Lung (tissue), 11 donors: ENCODE measurements at regions not wholly inside any gene's neighbourhood (a gene's known extent, or its start where the extent isn't known, plus 50 kb on each side); places are given as distances from the start of the nearest gene placed in this dataset.
A peak's percentile ranks its signal among the peaks of the same experiment; 100 is the strongest.

Experiments used
- ATAC-seq: fragments of 200-7000 bp; cut with Tn5 transposase; one replicate; pipeline ENCODE4 v1.9.1; 2020; ENCODE audit warnings: moderate number of reproducible peaks; ENCODE audit not compliant: insufficient read depth, low FRiP score
- DNase-seq, 3 donors: peaks; one replicate each; pipeline ENCODE4 v3.0.0-alpha.2; 2013 to 2017
- H3K27ac ChIP-seq, 2 donors: one replicate each; pipeline ENCODE4 v1.5.1; 2013; ENCODE audit warnings: mild to moderate bottlenecking in 2 of 2, moderate library complexity in 2 of 2, control low read depth in 1 of 2, inconsistent platforms in 1 of 2, low read depth in 1 of 2, low read length in 1 of 2
- H3K27me3 ChIP-seq, 3 donors: one replicate each; pipeline ENCODE4 v1.5.1; 2013; ENCODE audit warnings: low read length in 2 of 3; ENCODE audit not compliant: control insufficient read depth in 3 of 3, insufficient read depth in 3 of 3
- H3K36me3 ChIP-seq, 4 donors: one replicate each; pipeline ENCODE4 v1.5.1; 2013; ENCODE audit warnings: low read length in 4 of 4, mild to moderate bottlenecking in 1 of 4, moderate library complexity in 1 of 4; ENCODE audit not compliant: control insufficient read depth in 4 of 4, insufficient read depth in 4 of 4
- H3K4me1 ChIP-seq, 5 donors: one replicate each; pipeline ENCODE4 v1.5.1; 2013; ENCODE audit warnings: low read length in 5 of 5, mild to moderate bottlenecking in 2 of 5, moderate library complexity in 1 of 5; ENCODE audit not compliant: control insufficient read depth in 5 of 5, insufficient read depth in 5 of 5
- H3K4me3 ChIP-seq: one replicate; pipeline ENCODE4 v1.5.1; 2013; ENCODE audit warnings: mild to moderate bottlenecking, control low read depth, moderate library complexity
- H3K9ac ChIP-seq, 2 donors: one replicate each; pipeline ENCODE4 v1.5.1; 2013; ENCODE audit warnings: low read length in 2 of 2, control low read depth in 1 of 2; ENCODE audit not compliant: insufficient read depth in 1 of 2
- H3K9me3 ChIP-seq, 4 donors: one replicate each; pipeline ENCODE4 v1.5.1; 2013; ENCODE audit warnings: low read length in 3 of 4, mild to moderate bottlenecking in 1 of 4, moderate library complexity in 1 of 4; ENCODE audit not compliant: control insufficient read depth in 4 of 4, insufficient read depth in 3 of 4
- WGBS, 2 donors: extraction: QIAGEN DNeasy Blood & Tissue Kit; methylation state at CpG; one replicate each; pipeline ENCODE4 v1.1.7; 2013; 5-methylcytosine and 5-hydroxymethylcytosine counted together
- TF ChIP-seq, protein P1 (sequence below): IDR thresholded peaks from 2 replicates; pipeline ENCODE4 v1.5.1; 2012; ENCODE audit warnings: mild to moderate bottlenecking; ENCODE audit errors: control extremely low read depth, extremely low read depth
- donor health status: control.
- donor health status: control.
- donor health status: Bipolar disorder and iron deficiency.
- donor health status: healthy.
- donor health status: DM: yes; HTN: yes; CAD: no.

DNA sequence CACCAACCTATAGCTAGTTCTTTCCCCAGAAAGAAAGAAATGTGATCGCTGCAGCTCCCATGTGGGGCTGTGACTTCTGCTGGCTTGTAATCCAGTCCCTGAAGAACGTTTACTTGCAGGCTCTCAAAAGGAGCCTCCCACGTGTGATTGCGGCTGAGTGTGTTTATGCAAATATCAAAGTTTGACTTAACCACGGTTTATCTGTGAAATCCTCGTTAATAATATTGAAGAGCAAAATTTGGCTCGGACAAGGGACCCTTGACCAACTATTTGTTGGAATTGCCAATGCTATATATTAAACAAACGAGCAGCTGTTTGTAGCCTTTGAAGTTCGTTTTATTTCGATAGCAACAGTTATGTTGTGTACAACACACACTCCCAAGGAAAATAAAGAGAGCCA is 470.1 kb upstream of the NRP1 start:
- Histone ChIP-seq H3K9me3 (no peaks in the 10 kb centered on the region), H3K36me3 (no peaks in the 10 kb centered on the region), H3K27ac (no peak overlapping the region), H3K4me1 (no peaks in the 10 kb centered on the region), H3K27me3 (no peaks in the 10 kb centered on the region), H3K4me3 (no peak overlapping the region), H3K9ac (no peak overlapping the region)
- DNase-seq (peak; percentile 82 to 94 (median 91)), ATAC-seq (no peak)
- TF ChIP-seq, protein P1, sequence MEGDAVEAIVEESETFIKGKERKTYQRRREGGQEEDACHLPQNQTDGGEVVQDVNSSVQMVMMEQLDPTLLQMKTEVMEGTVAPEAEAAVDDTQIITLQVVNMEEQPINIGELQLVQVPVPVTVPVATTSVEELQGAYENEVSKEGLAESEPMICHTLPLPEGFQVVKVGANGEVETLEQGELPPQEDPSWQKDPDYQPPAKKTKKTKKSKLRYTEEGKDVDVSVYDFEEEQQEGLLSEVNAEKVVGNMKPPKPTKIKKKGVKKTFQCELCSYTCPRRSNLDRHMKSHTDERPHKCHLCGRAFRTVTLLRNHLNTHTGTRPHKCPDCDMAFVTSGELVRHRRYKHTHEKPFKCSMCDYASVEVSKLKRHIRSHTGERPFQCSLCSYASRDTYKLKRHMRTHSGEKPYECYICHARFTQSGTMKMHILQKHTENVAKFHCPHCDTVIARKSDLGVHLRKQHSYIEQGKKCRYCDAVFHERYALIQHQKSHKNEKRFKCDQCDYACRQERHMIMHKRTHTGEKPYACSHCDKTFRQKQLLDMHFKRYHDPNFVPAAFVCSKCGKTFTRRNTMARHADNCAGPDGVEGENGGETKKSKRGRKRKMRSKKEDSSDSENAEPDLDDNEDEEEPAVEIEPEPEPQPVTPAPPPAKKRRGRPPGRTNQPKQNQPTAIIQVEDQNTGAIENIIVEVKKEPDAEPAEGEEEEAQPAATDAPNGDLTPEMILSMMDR = no peak
- 61 to 73% methylated on average over 10 of the region's 10 CpGs for WGBS, 2 donors

DNA sequence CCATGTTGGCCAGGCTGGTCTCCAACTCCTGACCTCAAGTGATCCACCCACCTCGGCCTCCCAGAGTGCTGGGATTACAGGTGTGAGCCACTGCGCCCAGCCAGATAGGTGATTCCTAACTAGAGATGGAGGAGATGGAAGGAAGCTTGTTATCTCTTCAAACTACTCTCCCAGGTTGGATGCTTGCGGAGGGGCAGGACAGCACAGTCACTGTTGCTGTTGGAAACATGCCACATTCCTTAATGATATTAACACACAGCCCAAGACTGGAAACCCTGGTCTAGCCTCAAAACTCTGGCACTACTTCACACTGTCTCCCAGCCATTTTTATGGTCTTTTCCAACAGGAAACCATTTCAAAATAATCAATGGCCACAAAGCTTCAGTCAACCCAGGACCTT is 468.8 kb upstream of the NRP1 start:
- no peak for DNase-seq
- H3K27me3 ChIP-seq = no peaks in the 10 kb centered on the region
- no peak for ATAC-seq
- H3K4me3 ChIP-seq = no peak overlapping the region
- no peak overlapping the region for H3K9ac ChIP-seq
- TF ChIP-seq, protein P1 = no peak
- no peaks in the 10 kb centered on the region for H3K9me3 ChIP-seq
- no peak overlapping the region for H3K27ac ChIP-seq
- peaks cover 0 to 3% (median 0%) of the 10 kb centered on the region in 5 donors for H3K4me1 ChIP-seq
- H3K36me3 ChIP-seq = no peaks in the 10 kb centered on the region
- WGBS, 2 donors = 91 to 95% methylated on average over 3 of the region's 3 CpGs

DNA sequence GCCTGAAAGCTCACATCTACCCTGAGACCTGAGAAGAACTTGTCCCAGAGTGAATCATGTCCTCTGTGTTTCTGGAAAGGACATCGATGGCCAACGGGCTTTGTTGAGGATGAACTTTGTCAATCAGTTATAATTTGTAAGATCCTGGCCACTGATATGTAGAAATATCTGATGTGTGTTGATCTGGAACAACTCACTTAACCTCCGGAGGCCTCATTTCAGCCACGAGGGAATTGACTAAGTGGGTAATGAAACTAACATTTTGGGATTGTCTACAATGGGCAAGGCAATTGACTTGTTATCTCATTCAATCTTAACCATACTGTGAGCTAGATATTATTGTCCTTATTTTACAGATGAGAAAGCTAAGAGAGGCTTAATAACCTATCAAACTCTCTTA is 468.1 kb upstream of the NRP1 start:
- no peak for ATAC-seq
- Histone ChIP-seq H3K9me3 (no peaks in the 10 kb centered on the region), H3K4me3 (no peak overlapping the region), H3K27me3 (no peaks in the 10 kb centered on the region), H3K36me3 (no peaks in the 10 kb centered on the region), H3K27ac (no peak overlapping the region), H3K9ac (no peak overlapping the region), H3K4me1 (peaks cover 0 to 3% (median 0%) of the 10 kb centered on the region in 5 donors)
- DNase-seq = no peak
- TF ChIP-seq, protein P1 = no peak
- WGBS, 2 donors = 92 to 95% methylated on average over 4 of the region's 4 CpGs

DNA sequence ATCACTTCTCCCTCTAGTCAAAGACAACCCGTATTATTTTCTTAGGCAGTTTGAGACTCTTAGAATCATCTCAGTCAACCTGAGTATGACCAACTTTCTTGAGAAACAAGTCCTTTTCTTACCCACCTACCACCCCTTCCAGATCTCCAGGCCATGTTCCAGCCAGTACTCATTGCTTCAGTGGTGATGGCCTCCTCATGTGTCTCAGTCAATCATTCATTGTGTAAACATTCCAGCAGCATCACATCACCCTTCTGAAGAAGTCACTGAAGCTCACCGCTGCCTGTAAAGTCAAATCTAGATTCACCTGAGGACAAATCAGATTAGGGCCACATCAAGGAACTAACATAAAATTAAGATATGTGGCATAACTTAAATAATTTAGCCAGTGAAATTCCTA is 467.2 kb upstream of the NRP1 start:
- no peaks in the 10 kb centered on the region for H3K27me3 ChIP-seq
- 93 to 94% methylated on average over 2 of the region's 2 CpGs for WGBS, 2 donors
- no peak overlapping the region for H3K9ac ChIP-seq
- H3K9me3 ChIP-seq = no peaks in the 10 kb centered on the region
- no peak overlapping the region for H3K4me3 ChIP-seq
- no peak overlapping the region for H3K27ac ChIP-seq
- TF ChIP-seq, protein P1 = no peak
- DNase-seq (no peak), ATAC-seq (no peak)
- no peaks in the 10 kb centered on the region for H3K36me3 ChIP-seq
- H3K4me1 ChIP-seq = peaks cover 0 to 3% (median 0%) of the 10 kb centered on the region in 5 donors
